ENCODE measurements at regions not wholly inside any gene's neighbourhood (a gene's known extent, or its start where the extent isn't known, plus 50 kb on each side); places are given as distances from the start of the nearest gene placed in this dataset.

- DNase-seq, result no peak
Measured at GRCh38 chr2:158905784-158906183, 62.7 kb upstream of the TANC1 start.

GRCh38 chr2:158907926-158908456, 60.4 kb upstream of the TANC1 start:
- no peak for DNase-seq

GRCh38 chr2:158912112-158912511, 56.3 kb upstream of the TANC1 start:
- no peak for DNase-seq

GRCh38 chr2:158912765-158913164, 55.7 kb upstream of the TANC1 start:
- no peak for DNase-seq

GRCh38 chr2:158914066-158914465, 54.4 kb upstream of the TANC1 start:
- no peak for DNase-seq

GRCh38 chr2:158914731-158915130, 53.7 kb upstream of the TANC1 start:
- no peak for DNase-seq

- no peak for DNase-seq
Measured at GRCh38 chr2:158917121-158917520, 51.3 kb upstream of the TANC1 start.

GRCh38 chr2:158918452-158918851, 50.0 kb upstream of the TANC1 start:
- DNase-seq, result no peak

Data from stimulated activated CD4-positive, alpha-beta T cell treated with anti-CD3 and anti-CD28 coated beads, Interleukin-1b, Interleukin-23, amount 100 ng/mL, for 48 hours (primary cell).